IPS DF 6.9 (cell line): ENCODE measurements at regions not wholly inside any gene's neighbourhood (a gene's known extent, or its start where the extent isn't known, plus 50 kb on each side); places are given as distances from the start of the nearest gene placed in this dataset.
"Not testable (repeated sequence)": the region's sequence is repeated elsewhere in the genome, so short reads cannot be mapped to it uniquely, and the experiment has no call there.

ENCODE experiments used
- DNase-seq: peaks from one replicate; pipeline ENCODE4 v3.0.0-alpha.2; 2013; ENCODE audit warnings: low read depth, low spot score
- H3K27ac ChIP-seq: one replicate; pipeline ENCODE4 v1.5.1; 2013; ENCODE audit warnings: low read length, control low read depth
- H3K27me3 ChIP-seq: 2 replicates; pipeline ENCODE4 v1.6.1; 2013; ENCODE audit warnings: mild to moderate bottlenecking, low read length; ENCODE audit not compliant: control insufficient read depth, insufficient read depth
- H3K36me3 ChIP-seq: 2 replicates; pipeline ENCODE4 v1.6.1; 2013; ENCODE audit warnings: low read length; ENCODE audit not compliant: control insufficient read depth, insufficient read depth
- H3K4me1 ChIP-seq: 2 replicates; pipeline ENCODE4 v1.6.1; 2013; ENCODE audit warnings: low read length; ENCODE audit not compliant: control insufficient read depth, insufficient read depth
- H3K4me3 ChIP-seq: 2 replicates; pipeline ENCODE4 v1.5.1; 2013; ENCODE audit warnings: mild to moderate bottlenecking, low read length
- H3K9me3 ChIP-seq: 2 replicates; pipeline ENCODE4 v1.6.1; 2013; ENCODE audit warnings: low read length, inconsistent platforms; ENCODE audit not compliant: control insufficient read depth, insufficient read depth
- WGBS: extraction: QIAGEN DNeasy Blood & Tissue Kit; methylation state at CpG from one replicate; pipeline ENCODE4 v1.1.7; 2013; ENCODE audit warnings: mixed read lengths, missing lambda C conversion rate; ENCODE audit not compliant: insufficient read length, insufficient coverage; 5-methylcytosine and 5-hydroxymethylcytosine counted together

- no peaks in the 10 kb centered on the region for H3K4me1 ChIP-seq
- H3K27ac ChIP-seq, result no peak overlapping the region
- no peaks in the 10 kb centered on the region for H3K9me3 ChIP-seq
- WGBS, result no CpG with 5 or more reads among the region's 1 CpG
- no peaks in the 10 kb centered on the region for H3K36me3 ChIP-seq
- H3K27me3 ChIP-seq, result no peaks in the 10 kb centered on the region
- no peak overlapping the region for H3K4me3 ChIP-seq
- DNase-seq, result no peak
Measured at GRCh38 chr10:64863836-64864235, 1342.6 kb downstream of the REEP3 start.

- Histone ChIP-seq H3K36me3 (no peaks in the 10 kb centered on the region), H3K4me1 (no peaks in the 10 kb centered on the region), H3K27me3 (no peaks in the 10 kb centered on the region), H3K27ac (no peak overlapping the region), H3K4me3 (no peak overlapping the region), H3K9me3 (no peaks in the 10 kb centered on the region)
- no CpG with 5 or more reads among the region's 4 CpGs for WGBS
- DNase-seq, result no peak
Measured at GRCh38 chr10:64867501-64867962, 1346.3 kb downstream of the REEP3 start.

GRCh38 chr10:64873088-64873487, 1351.9 kb downstream of the REEP3 start:
- no peaks in the 10 kb centered on the region for H3K4me1 ChIP-seq
- H3K27me3 ChIP-seq, result no peaks in the 10 kb centered on the region
- no CpG with 5 or more reads among the region's 3 CpGs for WGBS
- H3K36me3 ChIP-seq, result no peaks in the 10 kb centered on the region
- no peak overlapping the region for H3K4me3 ChIP-seq
- no peaks in the 10 kb centered on the region for H3K9me3 ChIP-seq
- no peak overlapping the region for H3K27ac ChIP-seq
- no peak for DNase-seq

- Histone ChIP-seq H3K36me3 (no peaks in the 10 kb centered on the region), H3K4me1 (no peaks in the 10 kb centered on the region), H3K9me3 (no peaks in the 10 kb centered on the region), H3K27me3 (no peaks in the 10 kb centered on the region), H3K4me3 (no peak overlapping the region), H3K27ac (no peak overlapping the region)
- no peak for DNase-seq
- no CpG with 5 or more reads among the region's 2 CpGs for WGBS
Measured at GRCh38 chr10:64873959-64874358, 1352.8 kb downstream of the REEP3 start.

GRCh38 chr10:64880546-64880945, 1359.3 kb downstream of the REEP3 start:
- no peaks in the 10 kb centered on the region for H3K27me3 ChIP-seq

GRCh38 chr10:64881257-64881656, 1360.1 kb downstream of the REEP3 start:
- Histone ChIP-seq H3K27me3 (no peaks in the 10 kb centered on the region), H3K9me3 (no peaks in the 10 kb centered on the region), H3K27ac (no peak overlapping the region), H3K4me1 (no peaks in the 10 kb centered on the region), H3K36me3 (no peaks in the 10 kb centered on the region), H3K4me3 (no peak overlapping the region)
- no peak for DNase-seq

More at GRCh38 chr10:64880546-64880945, 1359.3 kb downstream of the REEP3 start:
- Histone ChIP-seq H3K9me3 (no peaks in the 10 kb centered on the region), H3K27ac (no peak overlapping the region), H3K4me3 (no peak overlapping the region), H3K36me3 (no peaks in the 10 kb centered on the region), H3K4me1 (no peaks in the 10 kb centered on the region)
- no peak for DNase-seq
- WGBS, result no CpG with 5 or more reads among the region's 3 CpGs

GRCh38 chr10:64896582-64896981, 1375.4 kb downstream of the REEP3 start:
- H3K27me3 ChIP-seq, result no peaks in the 10 kb centered on the region
- H3K4me1 ChIP-seq, result no peaks in the 10 kb centered on the region
- no peak for DNase-seq
- no CpG with 5 or more reads among the region's 1 CpG for WGBS
- H3K36me3 ChIP-seq, result no peaks in the 10 kb centered on the region
- no peak overlapping the region for H3K4me3 ChIP-seq
- H3K9me3 ChIP-seq, result no peaks in the 10 kb centered on the region; the same call in 1 of the 2 replicates
- H3K27ac ChIP-seq, result no peak overlapping the region

GRCh38 chr10:64906311-64906710, 1385.1 kb downstream of the REEP3 start:
- no CpG with 5 or more reads among the region's 2 CpGs for WGBS

GRCh38 chr10:64924306-64924705, 1403.1 kb downstream of the REEP3 start:
- WGBS, result no CpG with 5 or more reads among the region's 21 CpGs
- H3K9me3 ChIP-seq, H3K27me3 ChIP-seq, H3K36me3 ChIP-seq, DNase-seq, H3K4me1 ChIP-seq, H3K27ac ChIP-seq: not testable (repeated sequence)
- peak overlapping the region; percentile 20; the same call in 1 of the 2 replicates for H3K4me3 ChIP-seq

More at GRCh38 chr10:64906311-64906710, 1385.1 kb downstream of the REEP3 start:
- not testable (repeated sequence) for H3K36me3 ChIP-seq, DNase-seq, H3K4me3 ChIP-seq, H3K27me3 ChIP-seq, H3K4me1 ChIP-seq, H3K27ac ChIP-seq, H3K9me3 ChIP-seq

GRCh38 chr10:64952042-64952441, 1430.8 kb downstream of the REEP3 start:
- no peak overlapping the region for H3K4me3 ChIP-seq
- H3K27me3 ChIP-seq, result no peaks in the 10 kb centered on the region
- no peak overlapping the region for H3K27ac ChIP-seq
- no peaks in the 10 kb centered on the region for H3K36me3 ChIP-seq
- no peaks in the 10 kb centered on the region for H3K4me1 ChIP-seq
- WGBS, result no CpG with 5 or more reads among the region's 2 CpGs
- no peaks in the 10 kb centered on the region for H3K9me3 ChIP-seq
- no peak for DNase-seq

GRCh38 chr10:64956441-64956840, 1435.2 kb downstream of the REEP3 start:
- H3K4me1 ChIP-seq, result no peaks in the 10 kb centered on the region
- no peaks in the 10 kb centered on the region for H3K9me3 ChIP-seq
- H3K36me3 ChIP-seq, result no peaks in the 10 kb centered on the region
- no peaks in the 10 kb centered on the region for H3K27me3 ChIP-seq
- DNase-seq, result no peak
- WGBS, result no CpG with 5 or more reads among the region's 1 CpG
- H3K27ac ChIP-seq, result no peak overlapping the region
- no peak overlapping the region for H3K4me3 ChIP-seq
